Lower leg skin (tissue), 4 donors: ENCODE measurements at regions not wholly inside any gene's neighbourhood (a gene's known extent, or its start where the extent isn't known, plus 50 kb on each side); places are given as distances from the start of the nearest gene placed in this dataset.

Experiments
- DNase-seq, 2 donors: peaks; one replicate each; pipeline ENCODE4 v3.0.0-alpha.2; 2019; ENCODE audit warnings: low spot score in 2 of 2
- H3K4me3 ChIP-seq: fragments of 200-600 bp; sonication (generic); 2 replicates; pipeline ENCODE4 v1.5.1; 2017; ENCODE audit warnings: mild to moderate bottlenecking, low read depth; ENCODE audit not compliant: poor library complexity, severe bottlenecking
- CTCF ChIP-seq, 3 donors: fragments of 450-650 bp; IDR thresholded peaks; one replicate each; pipeline ENCODE4 v1.5.1; 2016; ENCODE audit warnings: antibody characterized with exemption in 3 of 3, mild to moderate bottlenecking in 3 of 3, moderate library complexity in 2 of 3
- POLR2A ChIP-seq, 2 donors: fragments of 450-650 bp; IDR thresholded peaks; one replicate each; pipeline ENCODE4 v1.6.1; 2016 to 2017; ENCODE audit warnings: antibody characterized with exemption in 2 of 2, mild to moderate bottlenecking in 1 of 2, moderate library complexity in 1 of 2
- WGBS, 2 donors: methylation state at CpG; one replicate each; pipeline ENCODE4 v1.1.5; 2018; 5-methylcytosine and 5-hydroxymethylcytosine counted together
- intact Hi-C: fragments of 100-400 bp; cut with DNase I; formaldehyde crosslinking; loops from one replicate; pipeline ENCODE4 v1.15.0; 2023; ENCODE audit warnings: low total_unique reads

- TF ChIP-seq POLR2A (IDR thresholded peaks at IDR 0.05) (no peak), CTCF (IDR thresholded peaks at IDR 0.05) (no peak)
- intact Hi-C loops: no loop called here
- no peak overlapping the region for H3K4me3 ChIP-seq
- DNase-seq: no peak
- 91 to 94% methylated on average over 3 of the region's 3 CpGs for WGBS, 2 donors
Observed at GRCh38 chr15:95528920-95529319, 801.6 kb upstream of the NR2F2 start.

GRCh38 chr15:95536638-95537037 lies 793.9 kb upstream of the NR2F2 start:
- DNase-seq: no peak
- no peak overlapping the region for H3K4me3 ChIP-seq
- TF ChIP-seq POLR2A (IDR thresholded peaks at IDR 0.05): no peak
- TF ChIP-seq CTCF (IDR thresholded peaks at IDR 0.05): no peak
- intact Hi-C loops: no loop called here
- 95% methylated on average over 11 of the region's 11 CpGs for WGBS, 2 donors

- TF ChIP-seq CTCF (IDR thresholded peaks at IDR 0.05) (no peak), POLR2A (IDR thresholded peaks at IDR 0.05) (no peak)
- intact Hi-C loops: no loop called here
- 82 to 83% methylated on average over 5 of the region's 5 CpGs for WGBS, 2 donors
- no peak for DNase-seq
- no peak overlapping the region for H3K4me3 ChIP-seq
Observed at GRCh38 chr15:95538693-95539092, 791.8 kb upstream of the NR2F2 start.

- DNase-seq: no peak
- WGBS, 2 donors: 57 to 58% methylated on average over 7 of the region's 7 CpGs
- TF ChIP-seq POLR2A (IDR thresholded peaks at IDR 0.05): no peak
- TF ChIP-seq CTCF (IDR thresholded peaks at IDR 0.05): no peak
- no peak overlapping the region for H3K4me3 ChIP-seq
- intact Hi-C loops: no loop called here
Observed at GRCh38 chr15:95541301-95541700, 789.2 kb upstream of the NR2F2 start.

GRCh38 chr15:95549168-95549738 lies 781.2 kb upstream of the NR2F2 start:
- no peak for DNase-seq
- 68 to 74% methylated on average over 3 of the region's 3 CpGs for WGBS, 2 donors
- TF ChIP-seq CTCF (IDR thresholded peaks at IDR 0.05): no peak
- TF ChIP-seq POLR2A (IDR thresholded peaks at IDR 0.05): no peak
- intact Hi-C loops: no loop called here
- no peak overlapping the region for H3K4me3 ChIP-seq

- intact Hi-C loops: no loop called here
- 88 to 90% methylated on average over 4 of the region's 4 CpGs for WGBS, 2 donors
Observed at GRCh38 chr15:95550702-95551101, 779.8 kb upstream of the NR2F2 start.

More at GRCh38 chr15:95550702-95551101, 779.8 kb upstream of the NR2F2 start:
- TF ChIP-seq POLR2A (IDR thresholded peaks at IDR 0.05) (no peak), CTCF (IDR thresholded peaks at IDR 0.05) (no peak)
- no peak for DNase-seq
- no peak overlapping the region for H3K4me3 ChIP-seq
